Upper lobe of left lung (tissue), 4 donors: ENCODE measurements at regions not wholly inside any gene's neighbourhood (a gene's known extent, or its start where the extent isn't known, plus 50 kb on each side); places are given as distances from the start of the nearest gene placed in this dataset.

Experiments used
- EP300 ChIP-seq, 4 donors: sonication (generic); formaldehyde crosslinking; IDR thresholded peaks; one replicate each; pipeline ENCODE4 v1.5.1; 2017; ENCODE audit warnings: antibody characterized with exemption in 4 of 4, control low read depth in 2 of 4
- POLR2A ChIP-seq, 4 donors: fragments of 450-650 bp; IDR thresholded peaks; one replicate each; pipeline ENCODE4 v1.5.1; 2016 to 2017; ENCODE audit warnings: antibody characterized with exemption in 4 of 4, mild to moderate bottlenecking in 2 of 4
- POLR2AphosphoS5 ChIP-seq, 2 donors: sonication (generic); formaldehyde crosslinking; IDR thresholded peaks; one replicate each; pipeline ENCODE4 v1.5.1; 2017; ENCODE audit warnings: antibody characterized with exemption in 2 of 2
- TF ChIP-seq, protein P1 (sequence below), 6 experiments: fragments of 450-650 bp in 4 of 6; fragments of 200-600 bp in 2 of 6; sonication (generic) in 2 of 6; IDR thresholded peaks; one replicate each; pipeline ENCODE4 v1.5.1; 2016 to 2019; ENCODE audit warnings: antibody characterized with exemption in 6 of 6

DNA sequence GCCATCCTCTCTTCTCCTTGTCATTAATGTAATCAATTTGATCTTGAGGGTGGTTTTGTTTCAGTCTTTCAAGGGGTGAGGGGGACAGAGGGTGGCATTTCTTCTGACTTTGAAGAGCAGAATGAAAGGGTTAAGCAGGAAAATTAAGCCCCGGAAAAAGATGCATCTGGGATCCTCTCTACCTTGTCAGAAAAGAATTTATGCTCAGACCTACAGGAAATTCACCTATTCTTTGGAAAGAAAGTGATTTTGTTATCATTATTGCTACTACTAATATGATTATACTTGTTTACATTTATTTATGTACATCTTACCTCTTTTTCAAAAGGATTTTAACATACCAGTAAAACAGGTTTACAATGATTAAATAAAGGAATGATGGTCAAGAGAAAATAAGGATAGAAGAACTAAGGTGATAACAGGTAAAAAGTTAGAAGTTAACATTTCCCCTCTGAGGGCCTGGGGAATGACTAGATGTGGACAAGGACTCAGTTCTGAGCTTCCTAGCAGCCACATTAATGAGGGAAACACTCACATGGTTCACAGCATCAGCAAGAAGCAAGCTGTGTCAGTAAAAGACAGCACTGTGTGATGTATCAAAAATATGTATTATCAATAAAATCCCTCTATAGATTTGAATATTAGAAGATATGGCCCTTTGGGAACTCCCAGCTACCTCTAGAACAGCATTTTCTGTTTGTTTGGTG lies 151.4 kb downstream of the MYCN start:
- TF ChIP-seq, protein P1, sequence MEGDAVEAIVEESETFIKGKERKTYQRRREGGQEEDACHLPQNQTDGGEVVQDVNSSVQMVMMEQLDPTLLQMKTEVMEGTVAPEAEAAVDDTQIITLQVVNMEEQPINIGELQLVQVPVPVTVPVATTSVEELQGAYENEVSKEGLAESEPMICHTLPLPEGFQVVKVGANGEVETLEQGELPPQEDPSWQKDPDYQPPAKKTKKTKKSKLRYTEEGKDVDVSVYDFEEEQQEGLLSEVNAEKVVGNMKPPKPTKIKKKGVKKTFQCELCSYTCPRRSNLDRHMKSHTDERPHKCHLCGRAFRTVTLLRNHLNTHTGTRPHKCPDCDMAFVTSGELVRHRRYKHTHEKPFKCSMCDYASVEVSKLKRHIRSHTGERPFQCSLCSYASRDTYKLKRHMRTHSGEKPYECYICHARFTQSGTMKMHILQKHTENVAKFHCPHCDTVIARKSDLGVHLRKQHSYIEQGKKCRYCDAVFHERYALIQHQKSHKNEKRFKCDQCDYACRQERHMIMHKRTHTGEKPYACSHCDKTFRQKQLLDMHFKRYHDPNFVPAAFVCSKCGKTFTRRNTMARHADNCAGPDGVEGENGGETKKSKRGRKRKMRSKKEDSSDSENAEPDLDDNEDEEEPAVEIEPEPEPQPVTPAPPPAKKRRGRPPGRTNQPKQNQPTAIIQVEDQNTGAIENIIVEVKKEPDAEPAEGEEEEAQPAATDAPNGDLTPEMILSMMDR (IDR thresholded peaks at IDR 0.05): no peak
- no peak for TF ChIP-seq EP300 (IDR thresholded peaks at IDR 0.05)
- TF ChIP-seq POLR2A (IDR thresholded peaks at IDR 0.05): no peak
- no peak for TF ChIP-seq POLR2AphosphoS5 (IDR thresholded peaks at IDR 0.05)
